ENCODE measurements at regions not wholly inside any gene's neighbourhood (a gene's known extent, or its start where the extent isn't known, plus 50 kb on each side); places are given as distances from the start of the nearest gene placed in this dataset.
A peak's percentile ranks its signal among the peaks of the same experiment; 100 is the strongest.
"Not testable (repeated sequence)": the region's sequence is repeated elsewhere in the genome, so short reads cannot be mapped to it uniquely, and the experiment has no call there.

DNA sequence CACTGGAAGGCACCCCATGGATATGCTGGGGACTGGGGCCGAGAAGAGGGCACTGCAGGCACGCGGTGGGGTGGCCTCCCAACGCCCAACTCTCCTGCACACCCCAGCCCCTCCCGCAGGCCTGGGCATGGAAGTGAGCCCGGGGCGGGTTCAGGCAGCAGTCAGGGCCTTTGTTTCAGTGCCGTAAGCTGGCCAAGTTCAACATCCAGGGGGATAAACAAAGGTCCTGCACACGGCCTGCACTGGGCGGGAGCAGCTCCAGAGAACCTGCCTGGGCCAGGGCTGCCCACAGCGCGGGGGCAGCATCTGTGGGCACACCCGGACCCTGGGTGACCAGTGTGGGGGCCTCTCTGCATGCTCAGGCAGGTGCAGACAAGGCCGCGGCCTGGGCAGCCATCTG lies 5425.8 kb upstream of the TPTE start:
- H3K9me3 ChIP-seq; ATAC-seq; H3K4me3 ChIP-seq; intact Hi-C loops (cut with DNase I); H3K4me1 ChIP-seq; H3K27me3 ChIP-seq; H3K27ac ChIP-seq; H3K36me3 ChIP-seq (replicated peaks in 1 of 2; ENCODE audit: insufficient read depth in 1 of 2, low read depth in 2 of 2); DNase-seq: not testable (repeated sequence)
- WGBS, 2 donors, result 80% methylated on average over 5 of the region's 15 CpGs; no CpG with 5 or more reads in 1 of the 2 donors

DNA sequence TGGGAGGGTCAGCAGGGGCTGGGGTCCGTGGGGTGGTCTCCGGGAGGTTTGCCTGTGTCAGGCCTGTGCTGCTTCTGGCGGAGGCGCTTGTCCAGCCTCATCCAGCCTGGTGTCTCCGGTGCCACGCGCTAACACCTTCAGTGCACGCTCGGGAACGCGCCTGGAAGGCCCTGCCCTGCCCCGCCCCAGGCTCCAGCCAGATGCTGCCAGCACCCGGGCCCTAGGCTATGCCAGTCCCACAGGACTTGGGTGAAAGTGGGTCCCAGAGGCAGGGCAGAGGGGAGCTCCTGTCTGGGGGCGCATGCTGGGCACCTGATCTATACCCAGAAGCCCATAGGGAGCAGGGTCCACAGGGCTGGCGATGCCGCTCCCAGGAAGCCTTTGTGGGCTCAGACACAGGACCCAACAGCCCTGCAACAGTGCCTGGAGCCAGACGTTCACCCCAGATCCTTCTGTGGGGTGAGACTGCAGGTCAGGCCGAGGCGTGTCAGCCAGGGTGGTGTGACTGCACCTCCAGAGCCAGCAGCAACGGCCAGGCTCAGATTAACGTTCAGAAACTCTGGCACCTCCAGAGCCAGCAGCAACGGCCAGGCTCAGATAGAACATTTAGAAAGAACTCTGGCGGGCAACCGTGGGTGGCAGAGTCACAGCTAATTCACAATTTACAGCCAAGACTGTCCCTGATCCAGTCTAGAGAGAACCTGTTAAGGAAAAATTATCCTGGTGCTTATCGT lies 5423.2 kb upstream of the TPTE start:
- H3K4me3 ChIP-seq; H3K36me3 ChIP-seq (replicated peaks in 1 of 2; ENCODE audit: insufficient read depth in 1 of 2, low read depth in 2 of 2); H3K9me3 ChIP-seq; DNase-seq; H3K27ac ChIP-seq; H3K27me3 ChIP-seq; H3K4me1 ChIP-seq; ATAC-seq; intact Hi-C loops (cut with DNase I): not testable (repeated sequence)
- 100% methylated on average over 5 of the region's 25 CpGs; no CpG with 5 or more reads in 1 of the 2 donors for WGBS, 2 donors

DNA sequence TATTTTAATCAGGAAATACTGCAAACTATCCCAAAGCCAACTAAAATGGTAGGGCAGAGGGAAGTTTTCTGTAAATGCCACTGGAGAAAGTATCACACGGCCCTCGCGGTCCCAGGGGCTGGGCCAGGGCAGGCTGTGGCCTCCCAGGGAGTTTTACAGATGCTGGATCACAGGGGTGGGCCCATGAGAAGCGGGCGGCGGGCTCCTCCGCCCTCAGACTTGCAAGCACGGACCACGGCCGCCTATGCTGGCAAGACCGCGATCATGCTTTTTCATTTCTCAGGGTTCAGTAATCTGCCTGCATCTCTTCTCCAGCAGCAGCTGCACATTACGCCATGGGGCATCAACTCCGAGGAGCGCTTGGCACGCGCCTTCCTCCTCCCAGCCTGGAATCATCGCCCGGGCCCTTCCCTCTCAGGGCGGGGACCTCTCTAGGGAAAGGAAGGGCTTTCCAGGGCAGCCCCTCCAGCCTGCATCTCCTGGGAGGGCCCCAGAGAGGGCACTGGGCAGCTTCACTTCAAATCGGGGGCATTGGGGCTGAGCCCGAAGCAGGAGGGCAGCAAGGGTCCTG lies 5420.7 kb upstream of the TPTE start:
- DNase-seq; H3K4me3 ChIP-seq; ATAC-seq; H3K27me3 ChIP-seq; H3K36me3 ChIP-seq (replicated peaks in 1 of 2; ENCODE audit: insufficient read depth in 1 of 2, low read depth in 2 of 2); H3K4me1 ChIP-seq; H3K9me3 ChIP-seq; H3K27ac ChIP-seq; intact Hi-C loops (cut with DNase I): not testable (repeated sequence)
- no CpG with 5 or more reads among the region's 22 CpGs for WGBS, 2 donors

GRCh38 chr21:5101749-5102148 lies 5419.6 kb upstream of the TPTE start:
- intact Hi-C loops (cut with DNase I); ATAC-seq; H3K36me3 ChIP-seq (replicated peaks in 1 of 2; ENCODE audit: insufficient read depth in 1 of 2, low read depth in 2 of 2); H3K9me3 ChIP-seq; H3K4me3 ChIP-seq; H3K27me3 ChIP-seq; H3K27ac ChIP-seq; H3K4me1 ChIP-seq: not testable (repeated sequence)
- DNase-seq, result peak in 3 of 4 donors; percentile 16 to 68 (median 26)
- peak in 1 of 3 donors; percentile 52 for TF ChIP-seq POLR2A (IDR thresholded peaks at IDR 0.05)
- 29 to 40% methylated on average over 3 to 9 of the region's 14 CpGs for WGBS, 2 donors

DNA sequence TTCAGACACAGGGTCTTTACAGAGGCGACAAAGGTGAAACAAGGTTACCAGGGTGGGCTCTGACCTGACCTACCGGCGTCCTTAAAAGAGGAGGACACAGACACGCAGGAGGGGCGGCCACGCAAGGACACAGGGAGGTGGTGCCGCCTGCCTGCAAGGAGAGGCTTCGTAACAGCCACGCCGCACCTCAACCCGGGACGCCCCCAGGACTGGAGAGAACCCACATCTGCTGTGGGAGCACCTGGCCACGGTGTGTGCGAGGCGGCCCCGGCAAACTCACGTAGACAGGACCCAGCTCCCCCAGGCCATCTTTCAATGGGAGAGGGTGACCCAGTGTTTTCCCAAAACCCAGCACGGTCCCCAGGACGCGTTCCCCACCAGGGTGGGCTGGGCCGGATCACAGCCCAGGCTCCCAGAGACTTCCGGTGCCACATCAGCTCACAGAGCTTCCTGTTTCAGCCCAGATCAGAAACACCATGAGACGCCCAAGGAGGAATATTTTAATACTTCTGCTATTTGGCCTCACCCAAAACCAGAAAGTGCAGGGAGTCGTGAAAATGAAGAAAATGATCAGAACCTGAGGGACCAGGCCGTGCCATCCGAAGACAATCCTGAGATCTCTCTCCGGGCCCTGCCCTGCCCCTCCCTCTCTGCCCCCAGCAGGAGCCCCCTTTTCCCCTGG lies 5417.4 kb upstream of the TPTE start:
- intact Hi-C loops (cut with DNase I); H3K4me3 ChIP-seq; H3K36me3 ChIP-seq (replicated peaks in 1 of 2; ENCODE audit: insufficient read depth in 1 of 2, low read depth in 2 of 2); ATAC-seq; H3K4me1 ChIP-seq; H3K9me3 ChIP-seq; H3K27ac ChIP-seq; H3K27me3 ChIP-seq: not testable (repeated sequence)
- peak in 1 of 4 donors; percentile 1 for DNase-seq
- 76% methylated on average over 3 of the region's 27 CpGs; no CpG with 5 or more reads in 1 of the 2 donors for WGBS, 2 donors

DNA sequence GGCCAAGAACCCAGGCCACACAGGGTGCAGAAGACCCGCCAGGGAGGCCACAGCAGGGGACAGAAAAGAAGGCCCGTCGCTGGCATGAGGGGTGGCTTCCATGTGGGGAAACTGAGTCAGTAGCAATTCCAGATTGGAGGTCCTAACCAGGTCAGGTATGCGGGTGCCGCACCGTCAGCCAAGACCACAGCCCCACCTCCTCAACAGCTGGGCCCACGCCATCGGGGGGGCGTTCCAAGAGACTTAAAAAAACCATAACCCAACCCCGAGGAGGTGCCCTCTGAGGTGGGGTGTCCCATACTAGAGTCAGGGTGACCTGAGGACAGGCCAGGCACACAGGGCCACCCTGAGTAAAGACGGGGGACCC lies 5416.8 kb upstream of the TPTE start:
- intact Hi-C loops (cut with DNase I); ATAC-seq; H3K9me3 ChIP-seq; H3K4me1 ChIP-seq; DNase-seq; H3K27ac ChIP-seq; H3K36me3 ChIP-seq (replicated peaks in 1 of 2; ENCODE audit: insufficient read depth in 1 of 2, low read depth in 2 of 2); H3K4me3 ChIP-seq; H3K27me3 ChIP-seq: not testable (repeated sequence)
- no CpG with 5 or more reads among the region's 11 CpGs for WGBS, 2 donors

DNA sequence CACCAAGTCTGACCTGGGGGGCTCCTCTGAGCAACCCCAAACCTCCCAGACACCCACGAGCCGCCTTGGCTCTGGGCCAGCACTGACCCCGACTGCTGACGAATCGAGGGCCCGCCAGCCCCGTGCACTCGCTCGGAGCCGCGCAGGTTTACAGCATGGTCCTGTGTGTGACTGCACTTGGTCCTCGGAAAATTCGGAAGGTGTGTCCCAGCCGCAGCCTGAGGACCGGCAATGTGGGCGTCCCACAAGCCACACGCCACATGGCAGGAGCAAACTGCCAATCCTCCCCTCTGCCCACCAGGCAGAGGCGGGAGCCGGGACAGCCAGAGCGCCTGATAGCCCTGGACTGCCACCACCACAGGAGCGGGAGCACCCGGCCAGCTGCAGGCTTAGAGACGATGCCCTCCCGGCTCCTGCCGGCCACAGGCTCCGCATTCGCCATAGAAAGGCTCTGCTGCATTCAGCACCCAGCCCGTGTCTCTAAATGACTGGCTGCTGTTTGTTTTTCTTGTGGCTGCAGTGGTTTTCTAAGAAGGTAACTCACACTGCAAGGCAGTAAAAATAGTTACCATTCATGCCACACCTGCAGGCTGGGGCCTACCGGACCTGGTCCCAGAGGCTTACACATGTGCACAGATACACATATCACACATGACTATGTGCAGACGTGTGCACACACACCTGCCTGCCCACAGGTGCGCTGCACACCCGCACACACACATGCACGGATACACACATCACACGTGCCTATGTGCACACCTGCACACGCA lies 5415.3 kb upstream of the TPTE start:
- H3K27me3 ChIP-seq; H3K9me3 ChIP-seq; H3K4me1 ChIP-seq; H3K36me3 ChIP-seq (replicated peaks in 1 of 2; ENCODE audit: insufficient read depth in 1 of 2, low read depth in 2 of 2); H3K4me3 ChIP-seq; intact Hi-C loops (cut with DNase I); H3K27ac ChIP-seq; ATAC-seq: not testable (repeated sequence)
- 100% methylated on average over 1 of the region's 35 CpGs; no CpG with 5 or more reads in 1 of the 2 donors for WGBS, 2 donors
- peak in 1 of 4 donors; percentile 3 for DNase-seq

DNA sequence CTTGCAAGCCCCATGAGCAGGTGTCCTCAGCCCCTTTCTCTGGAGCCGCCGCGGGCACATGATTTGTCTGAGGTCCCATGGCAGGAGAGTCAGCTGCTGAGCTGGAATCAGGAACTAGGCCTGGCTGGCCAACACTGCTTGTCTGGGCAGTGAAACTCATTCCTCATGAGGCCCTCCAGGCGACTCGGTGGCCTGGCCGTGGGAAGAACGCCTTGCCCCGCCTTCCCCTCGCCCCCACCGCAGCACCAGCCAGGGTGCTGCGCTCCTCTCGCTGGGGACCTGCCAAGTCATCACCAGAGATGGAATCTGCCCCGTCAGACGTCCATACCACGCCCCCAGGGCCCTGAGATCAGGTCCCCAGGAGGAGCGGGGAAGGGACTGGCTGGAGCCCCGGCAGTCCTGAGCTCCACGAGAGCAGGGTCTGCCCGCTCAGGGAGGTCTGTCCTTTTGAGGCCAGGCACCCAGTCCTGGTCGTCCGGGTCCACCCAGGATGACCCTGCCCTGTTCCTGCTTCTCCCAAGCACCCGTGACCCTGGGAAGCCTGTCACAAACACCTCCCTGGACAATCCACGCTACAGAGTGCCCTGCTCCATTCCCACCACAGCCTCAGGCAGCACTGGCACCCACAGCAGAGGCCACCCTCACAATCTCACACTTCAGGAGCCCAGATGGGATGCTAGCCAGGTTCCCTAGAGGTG lies 5414.5 kb upstream of the TPTE start:
- H3K27ac ChIP-seq; H3K36me3 ChIP-seq (replicated peaks in 1 of 2; ENCODE audit: insufficient read depth in 1 of 2, low read depth in 2 of 2); H3K4me3 ChIP-seq; H3K4me1 ChIP-seq; H3K9me3 ChIP-seq; DNase-seq; ATAC-seq; H3K27me3 ChIP-seq; intact Hi-C loops (cut with DNase I): not testable (repeated sequence)
- WGBS, 2 donors, result 88% methylated on average over 5 of the region's 23 CpGs; no CpG with 5 or more reads in 1 of the 2 donors

DNA sequence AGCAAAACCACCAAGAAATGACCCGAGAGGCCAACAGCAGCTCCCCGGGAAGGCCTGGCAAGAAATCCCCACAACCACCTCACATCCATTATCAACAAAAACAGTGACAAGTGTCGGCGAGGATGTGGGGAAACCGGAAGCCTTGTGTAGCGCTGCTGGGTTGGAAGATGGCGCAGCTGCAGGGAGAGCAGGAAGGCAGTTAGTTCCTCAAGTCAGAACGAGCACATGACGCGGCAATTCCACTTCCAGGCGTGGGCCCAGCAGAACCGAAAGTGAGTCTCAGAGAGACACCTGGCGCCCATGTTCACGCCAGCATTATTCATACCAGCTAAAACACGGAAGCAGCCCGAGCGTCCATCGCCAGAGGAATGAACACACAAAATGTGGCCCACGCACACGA lies 5413.7 kb upstream of the TPTE start:
- H3K27ac ChIP-seq; intact Hi-C loops (cut with DNase I); DNase-seq; H3K36me3 ChIP-seq (replicated peaks in 1 of 2; ENCODE audit: insufficient read depth in 1 of 2, low read depth in 2 of 2); H3K4me1 ChIP-seq; ATAC-seq; H3K4me3 ChIP-seq; H3K9me3 ChIP-seq; H3K27me3 ChIP-seq: not testable (repeated sequence)
- WGBS, 2 donors, result no CpG with 5 or more reads among the region's 20 CpGs

DNA sequence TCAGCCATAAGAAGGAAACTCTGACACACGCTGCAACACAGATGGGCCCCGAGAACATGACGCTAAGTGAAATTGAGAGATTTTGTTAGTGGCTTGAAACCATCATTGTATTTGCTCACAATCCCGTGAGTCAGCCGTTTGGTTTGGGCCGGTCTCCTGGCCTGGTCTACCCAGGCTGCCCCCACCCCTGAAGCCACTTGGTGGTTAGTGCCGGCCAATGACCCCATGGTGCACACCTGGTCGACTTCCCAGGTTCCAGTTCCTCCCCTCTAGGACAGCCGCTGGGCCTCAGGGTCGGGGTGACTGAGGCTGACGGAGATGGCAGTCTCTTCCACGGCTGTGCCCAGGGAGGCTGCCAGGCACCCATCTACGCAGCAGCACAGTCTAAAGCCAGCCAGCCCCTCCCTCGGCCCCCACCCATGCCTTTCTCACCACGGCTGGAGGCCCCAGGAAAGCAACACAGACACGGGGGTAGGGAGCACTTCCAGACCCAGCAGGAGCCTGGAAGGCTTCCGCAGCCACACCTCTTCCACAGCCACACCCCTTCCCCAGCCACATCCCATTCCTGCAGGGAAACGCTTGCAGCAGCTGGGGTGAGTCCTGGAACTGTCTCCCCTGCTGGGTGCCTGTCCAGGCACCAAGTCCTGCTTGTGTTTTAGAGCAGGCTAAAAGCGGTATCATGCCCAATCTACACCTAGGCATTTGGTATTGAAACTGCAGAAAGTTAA lies 5413.2 kb upstream of the TPTE start:
- intact Hi-C loops (cut with DNase I); H3K9me3 ChIP-seq; H3K36me3 ChIP-seq (replicated peaks in 1 of 2; ENCODE audit: insufficient read depth in 1 of 2, low read depth in 2 of 2); H3K27me3 ChIP-seq; H3K27ac ChIP-seq; H3K4me1 ChIP-seq; H3K4me3 ChIP-seq: not testable (repeated sequence)
- peak; percentile 40 for ATAC-seq
- 13% methylated on average over 3 of the region's 19 CpGs; no CpG with 5 or more reads in 1 of the 2 donors for WGBS, 2 donors
- DNase-seq, result peak in 2 of 4 donors; percentile 38 to 41
